ENCODE measurements at regions not wholly inside any gene's neighbourhood (a gene's known extent, or its start where the extent isn't known, plus 50 kb on each side); places are given as distances from the start of the nearest gene placed in this dataset.

DNA sequence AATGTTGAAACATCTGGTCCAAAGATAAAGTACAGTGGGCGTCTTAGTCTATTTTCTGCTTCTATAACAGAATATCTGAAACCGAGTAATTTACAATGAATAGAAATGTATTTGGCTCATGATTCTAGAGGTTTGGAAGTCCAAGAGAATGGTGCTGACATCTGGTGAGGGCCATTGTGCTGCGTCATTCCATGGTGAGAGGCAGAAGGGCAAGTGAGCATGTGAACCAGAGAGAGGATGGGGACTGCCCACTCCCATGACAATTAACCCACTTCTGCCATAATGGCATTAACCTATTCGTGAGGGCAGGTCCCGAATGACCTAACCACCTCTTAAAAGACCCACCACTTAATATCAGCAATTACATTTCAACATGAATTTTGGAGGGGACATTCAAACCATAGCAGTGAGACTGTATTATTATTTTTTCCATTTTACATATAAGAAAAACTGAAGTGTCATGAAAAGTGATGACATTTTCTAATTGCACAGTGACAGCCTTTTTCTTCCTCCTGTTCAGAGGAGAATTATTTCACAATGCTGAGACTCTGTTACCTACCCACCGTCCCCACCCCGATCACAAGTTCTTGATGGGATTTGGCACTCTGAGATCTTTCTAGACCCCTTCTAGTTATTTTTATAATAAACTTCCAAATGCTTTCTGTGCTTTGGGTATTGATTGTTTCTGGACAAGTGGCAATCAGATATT lies 238.8 kb downstream of the RPLP1 start:
- no peak for TF ChIP-seq GATA3 (IDR thresholded peaks at IDR 0.05; ENCODE audit: low read depth, low read length)
- TF ChIP-seq GATA2 (IDR thresholded peaks at IDR 0.05; ENCODE audit: low read depth, low read length) = no peak
